SU-DHL-6 (cell line): ENCODE measurements at regions not wholly inside any gene's neighbourhood (a gene's known extent, or its start where the extent isn't known, plus 50 kb on each side); places are given as distances from the start of the nearest gene placed in this dataset.
"Not testable (repeated sequence)": the region's sequence is repeated elsewhere in the genome, so short reads cannot be mapped to it uniquely, and the experiment has no call there.

ENCODE experiments used
- H2AFZ ChIP-seq: fragments of 200-600 bp; sonication (generic); 2 replicates; pipeline ENCODE4 v1.6.1; 2014; ENCODE audit warnings: low read depth, mild to moderate bottlenecking, moderate library complexity, mixed read lengths, antibody characterized with exemption, low read length; ENCODE audit not compliant: severe bottlenecking
- H3F3A ChIP-seq: fragments of 200-600 bp; shearing (Covaris generic); 2 replicates; pipeline ENCODE4 v1.6.0; 2016; ENCODE audit warnings: antibody characterized with exemption, mild to moderate bottlenecking; ENCODE audit not compliant: insufficient read depth
- H3K27ac ChIP-seq: fragments of 200-600 bp; sonication (generic); 2 replicates; pipeline ENCODE4 v1.5.1; 2016; ENCODE audit warnings: low read depth, mild to moderate bottlenecking, low read length, moderate library complexity, mixed read lengths
- H3K27me3 ChIP-seq: fragments of 200-600 bp; sonication (generic), shearing (Covaris generic); 2 replicates; pipeline ENCODE4 v1.6.0; 2014; ENCODE audit warnings: mild to moderate bottlenecking, low read length
- H3K36me3 ChIP-seq: fragments of 200-600 bp; sonication (generic); 2 replicates; pipeline ENCODE4 v1.6.1; 2014; ENCODE audit warnings: mild to moderate bottlenecking, low read length, mixed read lengths
- H3K4me2 ChIP-seq: fragments of 300-600, 200-600 bp; shearing (Covaris generic), sonication (generic); 2 replicates; pipeline ENCODE4 v1.6.0; 2014; ENCODE audit warnings: low read length, low read depth, mild to moderate bottlenecking; ENCODE audit not compliant: poor library complexity, severe bottlenecking
- H3K4me3 ChIP-seq: fragments of 200-600 bp; sonication (generic); 2 replicates; pipeline ENCODE4 v1.5.1; 2014; ENCODE audit warnings: antibody characterized with exemption, low read length, mild to moderate bottlenecking, mixed read lengths; ENCODE audit not compliant: insufficient read depth, poor library complexity, severe bottlenecking
- H3K79me2 ChIP-seq: fragments of 200-600 bp; sonication (generic); 2 replicates; pipeline ENCODE4 v1.6.1; 2014; ENCODE audit warnings: mild to moderate bottlenecking, low read length, moderate library complexity; ENCODE audit not compliant: insufficient read depth
- H3K9ac ChIP-seq: fragments of 200-600 bp; sonication (generic); 2 replicates; pipeline ENCODE4 v1.7.0; 2014; ENCODE audit warnings: mild to moderate bottlenecking, low read length
- H3K9me2 ChIP-seq: fragments of 200-600 bp; sonication (generic); replicated peaks from 2 replicates; pipeline ENCODE4 v1.6.1; 2014; ENCODE audit warnings: low read length; ENCODE audit not compliant: insufficient read depth
- H3K9me3 ChIP-seq: fragments of 200-600 bp; sonication (generic); 2 replicates; pipeline ENCODE4 v1.6.1; 2014; ENCODE audit warnings: low read length, mixed read lengths; ENCODE audit not compliant: insufficient read depth
- H4K20me1 ChIP-seq: fragments of 200-600 bp; sonication (generic); 2 replicates; pipeline ENCODE4 v1.6.1; 2014; ENCODE audit warnings: low read depth, mild to moderate bottlenecking, antibody characterized with exemption, low read length, moderate library complexity, mixed read lengths
- CTCF ChIP-seq: fragments of 200-600 bp; sonication (generic); IDR thresholded peaks from one replicate; pipeline ENCODE4 v1.5.1; 2017; ENCODE audit warnings: antibody characterized with exemption, mild to moderate bottlenecking, low read length, moderate library complexity; ENCODE audit not compliant: insufficient read depth, poor library complexity, severe bottlenecking
- EZH2phosphoT487 ChIP-seq: fragments of 200-600 bp; sonication (generic), shearing (Covaris generic); conservative IDR thresholded peaks from 2 replicates; pipeline ENCODE4 v1.6.1; 2018; ENCODE audit warnings: mild to moderate bottlenecking, antibody characterized with exemption, low read length, moderate library complexity, mixed read lengths

GRCh38 chr1:173392895-173393658 is 84.1 kb upstream of the PRDX6 start:
- no peak overlapping the region for H2AFZ ChIP-seq

GRCh38 chr1:173393659-173394000 is 83.5 kb upstream of the PRDX6 start:
- H3K79me2 ChIP-seq, result no peaks in the 10 kb centered on the region
- H3K36me3 ChIP-seq, result no peaks in the 10 kb centered on the region
- H3K9me2 ChIP-seq, result no peaks in the 10 kb centered on the region
- TF ChIP-seq EZH2phosphoT487, result no peak
- no peak for TF ChIP-seq CTCF
- no peaks in the 10 kb centered on the region for H3K9me3 ChIP-seq
- no peak overlapping the region for H3K9ac ChIP-seq
- no peak overlapping the region for H3K4me2 ChIP-seq
- no peak overlapping the region for H3K4me3 ChIP-seq
- no peaks in the 10 kb centered on the region for H3F3A ChIP-seq
- H2AFZ ChIP-seq, result no peak overlapping the region
- no peaks in the 10 kb centered on the region for H4K20me1 ChIP-seq
- no peaks in the 10 kb centered on the region for H3K27me3 ChIP-seq
- H3K27ac ChIP-seq, result no peak overlapping the region

More at GRCh38 chr1:173392895-173393658, 84.1 kb upstream of the PRDX6 start:
- Histone ChIP-seq H3K36me3 (no peaks in the 10 kb centered on the region), H3K9ac (no peak overlapping the region), H3K4me3 (no peak overlapping the region), H4K20me1 (no peaks in the 10 kb centered on the region), H3K9me3 (no peaks in the 10 kb centered on the region), H3K27ac (no peak overlapping the region), H3F3A (no peaks in the 10 kb centered on the region), H3K27me3 (no peaks in the 10 kb centered on the region), H3K4me2 (no peak overlapping the region), H3K9me2 (no peaks in the 10 kb centered on the region), H3K79me2 (no peaks in the 10 kb centered on the region)
- TF ChIP-seq EZH2phosphoT487, result no peak
- TF ChIP-seq CTCF, result no peak

- not testable (repeated sequence) for H3K36me3 ChIP-seq, H3K27ac ChIP-seq, H2AFZ ChIP-seq, H3K4me3 ChIP-seq, H3K9me2 ChIP-seq, H4K20me1 ChIP-seq, H3K9ac ChIP-seq, H3K9me3 ChIP-seq, H3F3A ChIP-seq, H3K27me3 ChIP-seq, H3K79me2 ChIP-seq, H3K4me2 ChIP-seq
Observed at GRCh38 chr1:173394813-173395212, 82.3 kb upstream of the PRDX6 start.

GRCh38 chr1:173395762-173396161 is 81.4 kb upstream of the PRDX6 start:
- H3K4me3 ChIP-seq, result no peak overlapping the region
- H3K9me2 ChIP-seq, result no peaks in the 10 kb centered on the region
- no peaks in the 10 kb centered on the region for H3K36me3 ChIP-seq
- no peak overlapping the region for H3K9ac ChIP-seq
- no peak overlapping the region for H3K27ac ChIP-seq
- TF ChIP-seq CTCF, result no peak
- no peak for TF ChIP-seq EZH2phosphoT487
- no peak overlapping the region for H3K4me2 ChIP-seq
- no peak overlapping the region for H2AFZ ChIP-seq
- H4K20me1 ChIP-seq, result no peaks in the 10 kb centered on the region
- no peaks in the 10 kb centered on the region for H3K79me2 ChIP-seq
- H3K9me3 ChIP-seq, result no peaks in the 10 kb centered on the region
- H3K27me3 ChIP-seq, result no peaks in the 10 kb centered on the region
- H3F3A ChIP-seq, result no peaks in the 10 kb centered on the region
